Tibial nerve (tissue), 3 donors: ENCODE measurements at regions not wholly inside any gene's neighbourhood (a gene's known extent, or its start where the extent isn't known, plus 50 kb on each side); places are given as distances from the start of the nearest gene placed in this dataset.

ENCODE experiments used
- POLR2A ChIP-seq, 2 donors: fragments of 450-650 bp; IDR thresholded peaks; one replicate each; pipeline ENCODE4 v1.6.1; 2017; ENCODE audit warnings: antibody characterized with exemption in 2 of 2, mild to moderate bottlenecking in 2 of 2, moderate library complexity in 2 of 2
- TF ChIP-seq, protein P1 (sequence below), 5 experiments: fragments of 200-600 bp in 3 of 5; fragments of 450-650 bp in 2 of 5; sonication (generic) in 3 of 5; IDR thresholded peaks; one replicate each; pipeline ENCODE4 v1.5.1; 2016 to 2019; ENCODE audit warnings: antibody characterized with exemption in 5 of 5, mild to moderate bottlenecking in 3 of 5, moderate library complexity in 2 of 5

DNA sequence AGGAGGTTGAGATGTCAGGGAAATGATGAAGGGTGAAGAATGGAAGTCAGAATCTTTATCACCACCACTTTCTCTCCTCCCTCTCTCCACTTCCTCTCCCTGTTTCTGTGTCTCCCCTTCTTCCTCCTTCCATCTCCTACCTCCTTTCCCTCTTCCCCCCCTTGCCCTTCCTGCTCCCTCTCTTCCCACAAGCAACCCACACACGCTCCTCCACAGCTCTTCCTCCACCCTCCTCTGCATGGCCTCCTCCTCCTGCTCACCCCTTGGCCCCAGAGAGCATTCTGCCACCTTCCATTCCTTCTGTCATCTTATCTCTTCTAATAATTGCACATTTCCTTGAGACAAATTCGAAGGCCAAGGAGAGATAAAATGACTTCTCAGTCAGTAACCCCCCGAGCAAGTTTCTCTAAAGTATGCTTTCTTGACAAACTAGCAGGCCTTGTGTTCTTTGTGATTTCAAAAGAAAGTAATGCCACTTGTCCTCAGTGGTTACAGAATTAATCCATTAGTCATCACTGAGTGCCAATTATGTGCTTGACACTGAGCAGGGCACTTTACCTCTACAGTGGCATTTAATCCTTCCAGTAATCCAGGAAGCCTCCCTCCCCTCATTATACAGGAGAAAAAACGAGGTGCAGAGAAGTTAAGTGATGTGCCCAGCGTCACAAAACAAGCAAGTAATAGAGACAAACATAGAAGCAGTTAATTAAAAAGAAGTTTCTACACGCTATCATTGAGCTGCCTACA is 72.3 kb upstream of the CCL1 start:
- TF ChIP-seq POLR2A (IDR thresholded peaks at IDR 0.05) = no peak
- TF ChIP-seq, protein P1, sequence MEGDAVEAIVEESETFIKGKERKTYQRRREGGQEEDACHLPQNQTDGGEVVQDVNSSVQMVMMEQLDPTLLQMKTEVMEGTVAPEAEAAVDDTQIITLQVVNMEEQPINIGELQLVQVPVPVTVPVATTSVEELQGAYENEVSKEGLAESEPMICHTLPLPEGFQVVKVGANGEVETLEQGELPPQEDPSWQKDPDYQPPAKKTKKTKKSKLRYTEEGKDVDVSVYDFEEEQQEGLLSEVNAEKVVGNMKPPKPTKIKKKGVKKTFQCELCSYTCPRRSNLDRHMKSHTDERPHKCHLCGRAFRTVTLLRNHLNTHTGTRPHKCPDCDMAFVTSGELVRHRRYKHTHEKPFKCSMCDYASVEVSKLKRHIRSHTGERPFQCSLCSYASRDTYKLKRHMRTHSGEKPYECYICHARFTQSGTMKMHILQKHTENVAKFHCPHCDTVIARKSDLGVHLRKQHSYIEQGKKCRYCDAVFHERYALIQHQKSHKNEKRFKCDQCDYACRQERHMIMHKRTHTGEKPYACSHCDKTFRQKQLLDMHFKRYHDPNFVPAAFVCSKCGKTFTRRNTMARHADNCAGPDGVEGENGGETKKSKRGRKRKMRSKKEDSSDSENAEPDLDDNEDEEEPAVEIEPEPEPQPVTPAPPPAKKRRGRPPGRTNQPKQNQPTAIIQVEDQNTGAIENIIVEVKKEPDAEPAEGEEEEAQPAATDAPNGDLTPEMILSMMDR (IDR thresholded peaks at IDR 0.05) = no peak
